ENCODE measurements at regions not wholly inside any gene's neighbourhood (a gene's known extent, or its start where the extent isn't known, plus 50 kb on each side); places are given as distances from the start of the nearest gene placed in this dataset.

DNA sequence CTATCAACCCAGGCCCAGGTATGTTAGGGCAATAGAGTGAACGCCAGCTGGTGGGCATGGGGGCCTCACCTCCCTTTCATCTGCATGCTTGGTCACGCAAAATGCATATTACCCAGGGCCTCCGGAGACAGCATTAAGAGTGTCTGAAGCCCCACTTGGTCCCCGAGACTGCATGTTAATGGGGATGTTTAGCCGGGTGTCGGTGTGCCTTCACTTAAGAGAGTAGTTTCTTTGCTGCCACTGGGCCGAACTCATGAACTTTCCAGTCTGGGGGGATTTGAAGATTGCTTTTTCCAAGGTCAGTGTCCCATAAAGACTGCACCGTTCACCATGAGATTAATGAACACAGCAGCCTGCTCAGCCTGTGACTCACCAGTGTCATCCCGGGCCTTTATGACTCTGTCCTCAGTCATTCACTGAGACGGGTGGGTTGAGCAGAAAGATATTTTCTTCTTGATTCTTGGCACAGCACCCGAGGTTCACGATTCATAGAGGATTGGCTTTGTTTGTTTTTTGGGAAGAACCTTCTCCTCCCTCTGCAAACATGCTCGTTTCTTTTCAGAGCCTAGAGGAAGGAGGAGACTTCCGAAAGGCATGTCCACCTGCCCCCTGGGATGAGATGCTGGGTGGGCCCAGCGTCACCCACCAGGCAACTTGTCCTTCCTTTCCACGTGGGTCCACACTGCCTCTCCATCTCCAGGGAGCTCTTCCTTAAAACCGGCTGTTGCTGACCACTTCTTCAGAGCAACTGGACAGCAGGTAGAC, 199.1 kb downstream of the GLI2 start (continued):
- TF ChIP-seq AFF4 (CRISPR knock-in tag; IDR thresholded peaks at IDR 0.05) (no peak), SKIL (CRISPR knock-in tag; IDR thresholded peaks at IDR 0.05; ENCODE audit: borderline replicate concordance) (0 out of 2 replicates have a peak, but pooled peaks have one; percentile 1), RARA (CRISPR knock-in tag; IDR thresholded peaks at IDR 0.05) (peak; percentile 14; the same call in 1 of the 2 replicates), ZNF263 (CRISPR knock-in tag; IDR thresholded peaks at IDR 0.05) (0 out of 2 replicates have a peak, but pooled peaks have one; percentile 27), SMAD3 (CRISPR knock-in tag; IDR thresholded peaks at IDR 0.05) (0 out of 2 replicates have a peak, but pooled peaks have one; percentile 24), TBX2 (CRISPR knock-in tag; IDR thresholded peaks at IDR 0.05; ENCODE audit: borderline replicate concordance) (peak; percentile 16; the same call in 1 of the 2 replicates), IRF1 (CRISPR knock-in tag; IDR thresholded peaks at IDR 0.05; ENCODE audit: low read depth) (no peak), HOXA5 (CRISPR knock-in tag; IDR thresholded peaks at IDR 0.05) (0 out of 2 replicates have a peak, but pooled peaks have one; percentile 23), CC2D1A (CRISPR knock-in tag; IDR thresholded peaks at IDR 0.05) (no peak), ZNF513 (CRISPR knock-in tag; conservative IDR thresholded peaks at IDR 0.05) (no peak), FOSL2 (CRISPR knock-in tag; IDR thresholded peaks at IDR 0.05) (peak; percentile 92), RFXAP (CRISPR knock-in tag; IDR thresholded peaks at IDR 0.05; ENCODE audit: borderline replicate concordance) (no peak; the same call in 1 of the 2 replicates), ZNF691 (CRISPR knock-in tag; IDR thresholded peaks at IDR 0.05; ENCODE audit: borderline replicate concordance, low read depth) (0 out of 2 replicates have a peak, but pooled peaks have one; percentile 33), SP5 (CRISPR knock-in tag; IDR thresholded peaks at IDR 0.05; ENCODE audit: borderline replicate concordance, low read depth) (peak; percentile 41; the same call in 1 of the 2 replicates), GTF3A (CRISPR knock-in tag; conservative IDR thresholded peaks at IDR 0.05) (0 out of 2 replicates have a peak, but pooled peaks have one; percentile 68), HMG20A (CRISPR knock-in tag; IDR thresholded peaks at IDR 0.05; ENCODE audit: borderline replicate concordance) (0 out of 2 replicates have a peak, but pooled peaks have one; percentile 10)
- TF ChIP-seq, protein P1, sequence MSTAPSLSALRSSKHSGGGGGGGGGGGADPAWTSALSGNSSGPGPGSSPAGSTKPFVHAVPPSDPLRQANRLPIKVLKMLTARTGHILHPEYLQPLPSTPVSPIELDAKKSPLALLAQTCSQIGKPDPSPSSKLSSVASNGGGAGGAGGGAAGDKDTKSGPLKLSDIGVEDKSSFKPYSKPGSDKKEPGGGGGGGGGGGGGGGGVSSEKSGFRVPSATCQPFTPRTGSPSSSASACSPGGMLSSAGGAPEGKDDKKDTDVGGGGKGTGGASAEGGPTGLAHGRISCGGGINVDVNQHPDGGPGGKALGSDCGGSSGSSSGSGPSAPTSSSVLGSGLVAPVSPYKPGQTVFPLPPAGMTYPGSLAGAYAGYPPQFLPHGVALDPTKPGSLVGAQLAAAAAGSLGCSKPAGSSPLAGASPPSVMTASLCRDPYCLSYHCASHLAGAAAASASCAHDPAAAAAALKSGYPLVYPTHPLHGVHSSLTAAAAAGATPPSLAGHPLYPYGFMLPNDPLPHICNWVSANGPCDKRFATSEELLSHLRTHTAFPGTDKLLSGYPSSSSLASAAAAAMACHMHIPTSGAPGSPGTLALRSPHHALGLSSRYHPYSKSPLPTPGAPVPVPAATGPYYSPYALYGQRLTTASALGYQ (CRISPR knock-in tag; IDR thresholded peaks at IDR 0.05): 0 out of 2 replicates have a peak, but pooled peaks have one; percentile 24

All from HepG2 (cell line).